ENCODE measurements at regions not wholly inside any gene's neighbourhood (a gene's known extent, or its start where the extent isn't known, plus 50 kb on each side); places are given as distances from the start of the nearest gene placed in this dataset.
"Not testable (repeated sequence)": the region's sequence is repeated elsewhere in the genome, so short reads cannot be mapped to it uniquely, and the experiment has no call there.

DNA sequence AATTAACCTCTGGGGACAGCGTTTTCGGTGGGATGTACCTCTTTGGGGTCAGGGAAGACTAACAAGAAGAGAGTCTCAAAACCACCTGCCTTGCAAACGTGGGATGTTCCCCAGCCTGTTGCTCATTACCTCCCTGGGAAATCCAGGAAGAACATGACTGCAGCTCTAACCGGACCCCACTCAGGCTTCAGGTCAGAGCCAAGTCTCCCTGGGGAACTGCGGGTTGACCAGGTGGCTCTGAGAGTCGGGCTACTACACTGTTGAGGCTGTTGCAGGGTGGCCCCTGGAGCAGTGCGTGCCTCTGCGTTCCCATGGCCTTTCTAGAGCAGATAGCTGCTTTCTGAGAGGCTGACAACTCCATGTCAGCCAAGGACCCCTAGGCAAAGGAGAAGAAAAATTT is 309.1 kb downstream of the FOXL1 start:
- DNase-seq (ENCODE audit: low read depth in 2 of 2) = no peak

DNA sequence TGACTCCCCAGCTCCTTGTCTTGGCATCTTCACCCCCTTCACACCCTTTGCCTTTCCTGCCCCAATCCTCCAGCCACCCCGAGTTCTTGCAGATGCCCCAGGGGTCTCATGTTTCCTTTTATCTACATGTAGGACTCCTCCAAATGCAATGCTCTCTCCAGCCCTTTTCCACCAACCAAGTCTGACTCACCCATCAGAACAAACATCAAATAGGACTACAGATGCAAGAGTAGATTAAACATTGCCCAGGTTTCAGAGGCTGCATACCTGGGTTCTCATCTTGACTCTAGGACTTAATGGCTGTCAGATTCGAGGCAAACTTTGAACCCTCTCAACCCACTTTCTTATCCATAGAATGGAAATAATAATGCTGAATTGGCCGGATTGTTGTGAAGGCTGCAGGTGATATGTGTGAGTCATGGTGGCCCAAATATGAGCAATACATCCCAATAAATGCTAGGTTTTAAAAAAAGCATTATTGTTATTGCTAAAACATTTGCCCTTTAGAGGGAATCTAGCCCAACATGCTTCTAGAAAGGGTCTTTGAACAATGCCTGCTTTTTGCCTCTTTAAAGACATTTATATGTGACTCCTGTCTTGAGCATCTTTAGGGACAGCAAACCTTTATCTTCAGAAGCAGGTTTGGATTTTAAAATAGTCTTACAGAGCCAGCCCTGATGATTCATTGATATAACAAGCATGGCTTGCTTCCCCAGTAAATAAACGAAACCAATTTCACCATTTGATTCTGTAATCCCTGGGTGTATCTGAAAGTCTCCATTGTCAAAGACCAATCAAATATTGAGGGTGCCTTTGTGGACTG is 310.1 kb downstream of the FOXL1 start:
- DNase-seq (ENCODE audit: low read depth in 2 of 2) = no peak

DNA sequence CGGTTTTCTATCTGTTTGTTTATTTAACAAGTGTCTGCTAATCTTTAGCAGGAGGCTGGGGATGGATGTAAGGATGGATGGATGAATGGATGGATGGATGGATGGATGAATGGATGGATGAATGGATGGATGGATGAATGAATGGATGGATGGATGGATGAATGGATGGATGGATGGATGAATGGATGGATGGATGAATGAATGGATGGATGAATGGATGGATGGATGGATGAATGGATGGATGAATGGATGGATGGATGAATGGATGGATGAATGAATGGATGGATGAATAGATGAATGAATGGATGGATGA is 310.7 kb downstream of the FOXL1 start:
- DNase-seq (ENCODE audit: low read depth in 2 of 2) = not testable (repeated sequence)

DNA sequence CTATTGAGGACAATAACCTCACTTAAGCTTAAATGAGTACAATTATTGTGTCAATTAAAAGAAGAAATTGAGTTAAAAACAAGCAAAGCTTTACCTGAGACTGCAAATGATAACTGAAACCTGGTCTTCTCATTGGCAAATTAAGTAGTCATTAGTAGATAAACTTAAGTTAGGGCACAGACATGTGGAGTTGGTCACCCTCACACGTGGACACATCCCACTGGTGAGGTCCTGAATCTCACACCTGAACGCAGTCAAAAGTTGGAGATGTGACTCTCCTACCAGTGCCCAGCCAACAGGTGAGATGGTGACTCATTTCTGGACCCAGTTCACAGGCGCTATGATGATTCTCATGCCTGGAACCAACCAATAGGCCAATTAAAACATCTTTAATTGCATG is 311.6 kb downstream of the FOXL1 start:
- no peak for DNase-seq (ENCODE audit: low read depth in 2 of 2)

DNA sequence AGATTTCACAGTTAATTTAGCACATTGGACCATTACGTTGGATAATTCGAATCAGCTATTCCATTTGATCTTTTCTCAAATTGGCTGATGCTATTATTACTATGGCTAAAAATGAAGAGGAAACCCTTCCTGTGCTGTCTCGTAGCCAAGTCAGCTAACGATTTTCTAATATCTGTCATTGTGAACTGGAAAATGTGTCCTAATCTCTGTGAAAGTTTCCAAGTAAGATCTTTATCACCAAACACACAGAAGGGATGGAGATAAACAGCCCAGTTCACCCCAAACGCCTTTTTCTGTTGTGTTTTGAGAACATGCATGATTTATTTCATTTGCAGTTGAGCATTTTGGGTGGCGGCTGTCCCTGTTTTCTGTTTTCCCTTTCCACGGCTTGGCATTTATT is 312.8 kb downstream of the FOXL1 start:
- no peak for DNase-seq (ENCODE audit: low read depth in 2 of 2)

DNA sequence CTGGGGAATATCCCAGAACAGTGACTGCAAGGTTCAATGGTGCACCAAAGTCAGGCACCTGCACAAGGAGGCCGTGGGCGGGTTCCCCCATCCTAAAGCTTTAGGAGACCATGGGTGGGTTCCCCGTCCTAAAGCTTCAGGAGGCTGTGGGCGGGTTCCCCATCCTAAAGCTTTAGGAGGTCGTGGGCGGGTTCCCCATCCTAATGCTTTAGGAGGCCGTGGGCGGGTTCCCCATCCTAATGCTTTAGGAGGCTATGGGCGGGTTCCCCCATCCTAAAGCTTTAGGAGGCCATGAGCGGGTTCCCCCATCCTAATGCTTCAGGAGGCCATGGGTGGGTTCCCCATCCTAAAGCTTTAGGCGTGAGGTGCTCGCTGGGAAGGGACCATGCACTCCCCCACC is 313.3 kb downstream of the FOXL1 start:
- DNase-seq (ENCODE audit: low read depth in 2 of 2) = no peak

DNA sequence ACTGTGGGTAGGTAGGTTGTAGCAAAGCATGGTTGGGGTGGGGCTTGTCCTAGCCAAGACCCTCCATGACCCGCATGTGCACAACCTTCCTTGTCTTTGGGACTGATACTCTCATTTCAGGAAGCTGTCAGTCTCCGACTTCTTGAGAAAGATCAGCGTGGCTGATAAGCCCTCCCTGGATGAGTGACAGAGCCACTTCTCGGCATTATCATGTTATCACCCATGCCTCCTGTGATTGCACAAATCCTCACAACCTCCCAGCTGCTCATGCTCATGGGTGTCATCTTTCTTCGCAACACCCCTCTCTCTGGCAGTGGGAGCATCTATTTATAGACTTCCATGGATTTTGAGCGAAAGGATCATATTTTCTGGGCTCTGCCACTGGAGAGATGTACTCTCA is 314.2 kb downstream of the FOXL1 start:
- no peak for DNase-seq (ENCODE audit: low read depth in 2 of 2)

DNA sequence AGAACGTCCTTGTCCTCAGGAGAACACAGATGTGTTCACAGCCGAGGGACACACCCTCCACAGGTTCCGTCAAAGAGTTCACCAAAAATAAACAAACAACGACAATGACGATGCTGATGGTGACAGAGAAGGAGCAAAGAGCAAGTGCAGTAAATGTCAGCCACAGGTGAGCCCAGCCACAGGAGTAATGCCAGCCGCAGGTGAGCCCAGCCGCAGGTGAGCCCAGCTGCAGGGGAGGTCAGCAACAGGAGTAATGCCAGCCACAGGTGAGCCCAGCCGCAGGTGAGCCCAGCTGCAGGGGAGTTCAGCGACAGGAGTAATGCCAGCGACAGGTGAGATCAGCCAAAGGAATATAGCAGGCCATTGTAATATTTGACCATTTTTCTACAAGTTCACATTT is 315.2 kb downstream of the FOXL1 start:
- no peak for DNase-seq (ENCODE audit: low read depth in 2 of 2)

DNA sequence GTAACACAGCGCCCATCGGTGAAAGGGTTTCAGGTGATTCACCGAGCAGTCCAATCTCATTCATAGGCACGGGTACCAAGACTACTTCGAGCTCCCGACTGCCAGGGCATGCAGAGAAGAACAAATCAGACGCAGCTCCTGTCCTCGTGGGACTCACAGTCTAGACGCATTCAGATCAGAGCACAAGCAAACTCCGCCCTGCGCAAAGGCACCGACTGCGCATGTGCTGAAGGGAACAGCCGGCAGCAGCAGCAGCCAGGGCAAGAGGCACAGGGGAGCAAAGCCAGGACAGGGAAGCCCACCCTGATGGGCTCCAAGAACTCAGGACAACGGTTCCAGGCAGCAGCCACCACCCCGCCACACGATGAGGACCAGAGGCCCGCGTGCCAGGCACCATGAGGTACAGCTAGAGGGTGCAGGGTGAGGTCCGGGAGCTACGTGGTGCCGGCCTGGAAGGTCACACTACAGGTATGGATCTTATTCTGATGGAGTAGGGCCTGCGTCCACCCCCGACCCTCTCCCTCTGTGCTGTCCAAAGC is 315.7 kb downstream of the FOXL1 start:
- DNase-seq (ENCODE audit: low read depth in 2 of 2) = no peak

DNA sequence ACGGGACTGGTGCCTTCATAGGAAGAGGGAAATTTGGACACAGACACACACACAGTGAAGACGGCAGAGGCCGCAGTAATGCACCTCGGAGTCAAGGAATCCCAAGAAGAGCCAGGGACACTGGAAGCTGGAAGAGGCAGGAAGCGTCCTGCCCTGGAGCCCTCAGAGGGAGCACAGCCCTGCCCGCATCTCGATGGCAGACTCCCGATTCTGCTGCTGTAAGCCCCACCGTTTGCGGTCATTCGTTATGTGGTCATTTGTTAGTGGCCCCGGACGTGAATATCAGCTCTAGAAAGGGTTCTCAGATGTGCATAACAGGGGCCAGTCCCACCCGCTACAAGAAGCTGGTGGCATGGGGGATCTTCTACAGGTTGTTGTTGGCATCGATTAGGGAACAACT is 316.6 kb downstream of the FOXL1 start:
- no peak for DNase-seq (ENCODE audit: low read depth in 2 of 2)

DNA sequence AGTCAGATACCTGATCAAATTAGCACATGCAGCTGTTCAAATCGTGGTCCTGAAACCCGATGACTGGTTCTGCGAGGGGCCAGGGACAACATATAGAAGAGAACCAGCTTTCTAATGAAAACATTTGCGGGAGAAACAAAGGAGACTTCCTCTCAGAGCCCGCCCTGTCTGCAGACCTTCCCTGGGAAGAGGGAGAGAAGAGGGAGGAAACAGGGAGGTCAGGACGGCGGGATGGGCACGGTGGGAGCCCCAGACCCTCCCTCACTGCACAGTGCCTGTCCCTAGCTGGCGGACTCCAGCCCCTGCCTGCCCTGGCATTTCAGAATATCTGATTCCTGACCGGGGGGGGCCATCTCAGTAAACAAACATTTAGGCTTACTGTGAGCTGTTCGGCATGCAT is 317.3 kb downstream of the FOXL1 start:
- DNase-seq (ENCODE audit: low read depth in 2 of 2) = no peak

DNA sequence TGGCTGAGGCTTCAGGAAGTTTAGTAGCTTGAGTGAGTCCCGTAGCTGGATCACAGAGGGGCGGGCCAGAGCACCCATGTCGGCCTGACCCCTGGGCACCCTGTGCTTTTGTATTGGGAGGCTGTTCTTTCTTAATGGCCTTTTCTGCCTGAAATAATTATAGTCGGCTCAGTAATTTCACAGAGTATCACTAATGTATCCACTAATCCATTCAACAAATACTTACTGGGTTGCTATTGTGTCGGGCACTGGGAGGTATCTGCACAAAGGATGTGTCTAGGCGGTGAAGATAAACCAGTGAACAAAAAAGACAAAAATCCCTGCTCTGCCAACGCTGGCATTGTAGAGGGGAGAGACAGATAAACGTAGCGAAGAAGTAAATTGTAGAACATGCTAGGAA is 318.6 kb downstream of the FOXL1 start:
- DNase-seq (ENCODE audit: low read depth in 2 of 2) = no peak

DNA sequence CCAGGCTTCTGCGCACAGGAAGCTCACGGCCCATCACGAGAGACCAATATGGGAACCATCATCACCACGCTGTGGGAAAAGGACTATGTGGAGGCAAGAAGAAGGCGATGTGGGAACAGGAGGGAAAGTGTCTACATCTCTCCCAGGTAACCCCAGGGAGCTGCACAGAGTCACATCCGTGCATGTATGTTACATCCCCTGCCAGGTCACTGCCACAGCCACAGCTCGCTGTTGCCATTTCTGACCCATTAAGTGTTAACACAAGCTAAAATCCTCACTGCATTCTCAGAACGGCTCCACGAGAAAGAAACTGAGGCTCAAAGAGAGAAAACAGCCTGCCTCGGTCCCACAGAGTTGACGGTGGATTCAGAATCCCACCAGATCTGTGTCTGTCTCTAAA is 319.1 kb downstream of the FOXL1 start:
- no peak for DNase-seq (ENCODE audit: low read depth in 2 of 2)

DNA sequence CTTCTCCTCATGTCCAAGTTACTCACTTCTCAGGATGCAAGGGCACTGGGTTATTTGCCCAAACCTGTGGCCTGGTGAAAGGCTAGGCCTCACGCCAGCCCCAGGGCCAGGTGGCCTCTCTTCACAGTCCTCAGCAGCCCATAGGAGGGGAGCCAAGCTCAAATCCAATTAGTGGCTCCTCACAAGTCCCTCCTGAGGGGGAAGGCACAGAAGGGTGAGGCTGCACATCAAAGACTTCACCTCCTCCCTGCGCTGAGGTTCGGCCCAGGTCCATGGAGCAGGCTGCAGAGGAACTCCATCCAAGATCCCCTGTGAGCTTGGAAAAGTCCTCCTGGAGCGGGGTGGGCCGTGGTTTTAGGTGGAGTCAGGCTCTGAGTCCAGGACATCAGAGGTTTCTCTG is 320.0 kb downstream of the FOXL1 start:
- DNase-seq (ENCODE audit: low read depth in 2 of 2) = no peak

DNA sequence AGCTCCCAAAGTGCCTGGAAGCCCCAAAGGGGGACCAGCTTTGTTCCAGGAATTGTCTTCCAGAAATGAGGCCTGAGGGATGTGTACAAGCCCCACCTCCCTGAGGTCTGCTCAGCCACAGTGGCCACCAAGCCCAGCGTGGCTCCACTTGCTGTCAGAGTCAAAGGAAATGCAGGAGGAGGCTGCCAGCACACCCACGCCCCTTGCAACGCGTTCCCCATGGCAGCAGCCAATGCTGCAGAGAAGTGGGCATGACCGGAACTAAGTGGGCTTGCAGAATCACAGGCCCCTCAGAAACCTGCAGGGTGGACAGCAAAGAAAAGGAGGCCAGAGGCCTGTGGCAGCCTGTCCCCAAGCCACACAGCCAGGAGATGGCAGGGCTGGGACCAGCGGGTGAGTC is 320.8 kb downstream of the FOXL1 start:
- DNase-seq (ENCODE audit: low read depth in 2 of 2) = no peak

DNA sequence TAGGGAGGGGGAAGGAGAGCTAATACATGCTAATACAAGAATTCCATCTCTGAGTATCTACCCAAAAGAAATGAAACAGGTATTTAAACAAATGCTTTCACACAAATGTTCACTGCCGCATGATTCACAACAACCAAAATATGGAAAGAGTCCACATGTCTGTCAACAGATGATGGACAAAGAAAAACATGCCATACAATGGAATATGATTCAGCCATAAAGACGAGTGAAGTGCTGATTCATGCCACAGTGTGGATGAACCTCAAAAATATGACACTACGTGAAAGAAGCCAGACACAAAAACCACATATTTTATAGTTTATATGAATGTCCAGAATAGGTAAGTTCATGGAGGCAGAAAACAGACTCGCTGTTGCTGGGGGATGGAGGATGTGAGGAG is 321.4 kb downstream of the FOXL1 start:
- no peak for DNase-seq (ENCODE audit: low read depth in 2 of 2)

DNA sequence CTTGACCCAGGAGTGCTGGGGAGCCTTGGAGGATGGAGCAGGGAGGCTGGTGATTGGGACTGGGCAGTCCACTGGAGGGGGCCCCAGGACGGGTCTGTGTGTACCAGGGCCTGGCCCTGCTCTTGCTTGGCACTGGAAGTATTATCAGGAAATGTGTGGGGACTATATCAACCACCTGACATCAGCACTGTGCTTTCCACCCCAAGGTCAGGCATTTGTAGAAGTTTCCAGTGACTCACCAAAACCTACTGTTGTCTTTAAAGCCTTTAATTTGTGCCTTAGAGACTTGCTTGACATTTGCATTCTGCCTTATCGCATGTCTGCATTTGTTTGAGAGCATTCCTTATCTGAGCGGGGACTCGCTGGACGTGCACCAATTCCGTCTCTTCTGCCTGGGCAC is 323.1 kb downstream of the FOXL1 start:
- DNase-seq (ENCODE audit: low read depth in 2 of 2) = no peak

DNA sequence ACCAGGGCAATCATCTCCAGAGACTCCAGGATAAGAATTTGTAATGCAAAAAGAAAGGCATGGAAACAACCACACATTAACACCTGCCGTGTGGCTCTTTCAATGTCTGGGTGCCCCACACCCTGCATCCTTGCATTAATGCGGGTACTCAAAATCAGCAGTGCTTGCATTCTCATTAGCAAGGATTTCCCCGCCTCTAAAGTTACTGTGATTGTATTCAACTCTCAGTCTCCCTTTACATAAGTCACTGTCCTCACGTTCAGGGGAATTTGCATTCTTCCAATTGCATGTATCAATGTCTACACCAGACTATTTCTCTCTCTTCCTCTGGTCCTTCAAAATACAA is 324.3 kb downstream of the FOXL1 start:
- no peak for DNase-seq (ENCODE audit: low read depth in 2 of 2)

DNA sequence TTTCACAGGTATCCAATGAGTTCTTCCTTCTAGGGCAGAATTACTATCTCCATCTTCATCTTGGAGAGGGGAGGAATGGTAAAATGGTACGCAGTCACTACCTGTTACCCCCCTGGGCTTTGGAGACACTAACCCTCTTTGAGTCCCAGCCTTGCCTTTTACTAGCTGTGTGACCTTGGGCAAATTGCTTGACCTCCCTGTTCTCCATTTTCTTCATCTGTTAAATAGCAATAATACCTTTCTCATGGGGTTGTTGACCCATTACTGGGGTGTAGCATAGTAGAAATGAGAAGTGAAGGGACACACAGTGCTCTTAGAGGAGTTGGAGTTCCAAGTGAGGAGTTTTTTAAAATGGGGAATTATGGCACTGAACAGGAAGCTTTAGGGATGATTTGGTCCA is 324.7 kb downstream of the FOXL1 start:
- DNase-seq (ENCODE audit: low read depth in 2 of 2) = no peak

DNA sequence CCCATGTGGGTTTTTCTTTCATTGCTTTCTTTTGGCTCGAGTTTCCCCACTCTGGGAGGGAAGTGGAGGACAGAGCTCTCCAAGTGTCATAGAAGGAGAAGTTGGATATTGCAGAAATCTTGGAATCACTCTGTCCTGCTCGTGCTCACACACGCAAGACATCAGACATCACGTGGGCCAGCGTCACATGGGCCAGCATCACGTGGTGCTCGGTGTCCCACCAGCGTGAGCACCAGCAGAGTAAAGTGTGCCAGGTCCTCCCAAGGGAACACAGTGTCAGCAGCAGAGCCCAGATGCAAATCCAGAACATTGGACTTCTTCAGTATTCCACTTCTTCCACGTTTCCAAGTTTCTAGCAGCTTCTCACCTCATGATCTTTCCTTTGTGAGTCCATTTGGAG is 327.0 kb downstream of the FOXL1 start:
- DNase-seq (ENCODE audit: low read depth in 2 of 2) = no peak

DNA sequence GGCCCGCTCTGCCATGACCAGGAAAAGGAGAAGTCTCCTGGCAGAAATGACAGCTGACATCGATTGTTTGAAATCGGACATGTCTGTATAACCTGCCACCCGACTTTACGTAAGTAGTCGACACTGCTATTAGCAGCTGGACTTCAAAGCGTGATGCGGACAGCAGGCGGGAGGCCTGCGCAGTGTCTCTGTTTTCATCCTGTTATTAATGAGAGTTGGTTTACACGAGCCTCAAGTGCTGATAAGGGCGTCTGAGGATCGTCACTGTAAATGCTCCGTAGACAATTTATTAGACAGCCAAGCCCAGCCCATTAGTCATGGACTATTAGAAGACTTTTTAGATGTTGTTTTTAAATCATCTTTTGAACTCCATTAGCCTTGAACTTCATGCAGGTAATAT is 328.3 kb downstream of the FOXL1 start:
- DNase-seq (ENCODE audit: low read depth in 2 of 2) = no peak

DNA sequence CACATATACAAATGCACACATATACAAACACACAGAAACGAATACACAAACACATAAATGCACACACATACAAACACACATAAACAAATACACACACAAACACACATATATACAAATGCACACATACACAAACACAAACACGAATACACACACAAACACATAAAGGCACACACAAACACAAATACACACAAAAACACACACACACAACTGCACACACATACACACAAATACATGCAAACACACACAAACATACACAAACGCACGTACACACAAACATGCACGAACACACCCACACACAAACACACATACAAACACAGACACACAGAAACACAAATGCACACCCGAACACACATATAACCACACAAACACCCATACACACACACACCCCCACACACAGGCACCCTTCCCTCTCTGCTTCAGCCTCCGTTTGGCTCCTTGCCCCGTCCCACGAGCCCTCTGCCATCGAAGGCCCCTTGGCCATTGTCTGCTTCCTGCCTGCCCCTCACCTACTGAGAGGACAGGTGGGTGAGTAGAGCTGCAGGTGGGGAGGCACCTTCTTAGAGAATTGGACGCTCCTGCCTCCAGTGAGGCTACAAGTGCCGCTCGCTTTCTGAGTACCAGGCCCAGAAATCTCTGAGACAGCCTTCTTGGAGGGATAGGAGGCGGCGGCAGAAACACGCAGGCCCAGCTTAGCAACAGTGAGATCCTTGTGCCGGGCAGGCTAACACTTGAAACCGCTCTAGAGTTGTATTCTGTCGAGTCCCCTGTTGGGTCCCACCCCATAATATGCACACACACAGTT is 331.2 kb downstream of the FOXL1 start:
- no peak for DNase-seq (ENCODE audit: low read depth in 2 of 2)

DNA sequence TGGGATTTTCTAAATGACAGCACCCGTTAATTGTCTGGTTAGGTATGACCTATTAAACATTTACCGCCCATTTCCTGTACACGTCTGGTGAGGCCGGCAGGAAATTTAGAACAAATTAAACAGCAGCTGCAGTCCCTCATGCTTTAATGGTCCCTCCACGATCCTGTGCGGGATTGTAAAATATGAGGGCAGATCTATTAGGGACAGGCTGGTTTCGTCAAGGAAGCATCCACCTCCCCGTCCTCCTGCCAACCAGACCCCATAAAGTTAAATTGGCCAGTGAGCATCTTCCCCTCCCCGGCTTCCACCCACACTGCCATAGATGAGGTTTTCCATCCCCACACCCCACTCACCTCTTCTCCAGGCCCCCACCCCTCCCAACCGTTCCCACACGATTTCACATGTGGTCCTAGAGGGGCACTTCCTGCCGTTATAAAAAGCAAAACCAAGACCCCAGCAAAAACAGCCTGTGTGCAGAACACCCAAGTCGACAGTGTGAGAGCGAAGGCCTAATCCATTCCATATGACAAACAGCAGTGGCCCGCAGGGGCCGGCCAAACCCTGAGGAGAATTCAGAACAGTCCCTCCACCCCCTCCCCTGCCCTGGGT is 331.9 kb downstream of the FOXL1 start:
- no peak for DNase-seq (ENCODE audit: low read depth in 2 of 2)
